Type B pancreatic cell (in vitro differentiated cells): ENCODE measurements at regions not wholly inside any gene's neighbourhood (a gene's known extent, or its start where the extent isn't known, plus 50 kb on each side); places are given as distances from the start of the nearest gene placed in this dataset.

Source experiments
- DNase-seq: peaks from one replicate; pipeline ENCODE4 v3.0.0; 2021; ENCODE audit warnings: mixed read lengths; ENCODE audit not compliant: unreplicated experiment; ENCODE audit errors: extremely low spot score
- H3K27ac Mint-ChIP-seq: 2 replicates; pipeline ENCODE4 v1.8.0; 2021; ENCODE audit warnings: mild to moderate bottlenecking, mixed read lengths
- H3K27me3 Mint-ChIP-seq: 2 replicates; pipeline ENCODE4 v1.8.0; 2021; ENCODE audit warnings: mixed read lengths
- H3K36me3 Mint-ChIP-seq: 2 replicates; pipeline ENCODE4 v1.8.0; 2021; ENCODE audit warnings: mixed read lengths
- H3K4me1 Mint-ChIP-seq: one replicate; pipeline ENCODE4 v1.8.0; 2021; ENCODE audit warnings: mixed read lengths; ENCODE audit not compliant: unreplicated experiment
- H3K4me3 Mint-ChIP-seq: 2 replicates; pipeline ENCODE4 v1.8.0; 2021; ENCODE audit warnings: mild to moderate bottlenecking, mixed read lengths
- H3K9me3 Mint-ChIP-seq: 2 replicates; pipeline ENCODE4 v1.8.0; 2021; ENCODE audit warnings: mixed read lengths
- TF ChIP-seq, protein P1 (sequence below): fragments of 200-600 bp; sonication (generic); conservative IDR thresholded peaks from 2 replicates; pipeline ENCODE4 v1.5.0; 2021; ENCODE audit warnings: antibody characterized with exemption, mild to moderate bottlenecking

DNA sequence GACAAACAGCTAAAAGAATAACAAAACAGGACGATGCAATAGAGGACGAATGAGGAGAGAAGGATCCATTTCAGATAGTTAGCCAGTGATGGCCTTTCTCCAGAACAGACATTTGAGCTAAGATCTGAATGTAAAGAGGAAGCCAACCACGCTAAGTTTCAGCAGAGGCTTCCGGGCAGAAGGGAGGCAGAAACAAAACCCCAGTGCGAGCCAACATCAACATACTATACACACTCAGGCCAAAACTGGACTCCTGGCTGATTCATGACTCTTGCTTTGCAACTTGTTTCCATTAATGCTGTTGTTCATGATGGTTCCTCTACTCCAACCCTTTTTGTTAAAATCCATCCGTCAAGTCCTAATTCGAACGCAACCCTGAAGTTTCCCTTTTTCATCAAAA, 730.3 kb downstream of the TRIML1 start:
- no peak for DNase-seq
- Mint-ChIP-seq H3K27me3 (no peaks in the 10 kb centered on the region), H3K27ac (no peak overlapping the region), H3K36me3 (no peaks in the 10 kb centered on the region), H3K4me1 (no peaks in the 10 kb centered on the region), H3K9me3 (no peaks in the 10 kb centered on the region), H3K4me3 (no peak overlapping the region)
- TF ChIP-seq, protein P1, sequence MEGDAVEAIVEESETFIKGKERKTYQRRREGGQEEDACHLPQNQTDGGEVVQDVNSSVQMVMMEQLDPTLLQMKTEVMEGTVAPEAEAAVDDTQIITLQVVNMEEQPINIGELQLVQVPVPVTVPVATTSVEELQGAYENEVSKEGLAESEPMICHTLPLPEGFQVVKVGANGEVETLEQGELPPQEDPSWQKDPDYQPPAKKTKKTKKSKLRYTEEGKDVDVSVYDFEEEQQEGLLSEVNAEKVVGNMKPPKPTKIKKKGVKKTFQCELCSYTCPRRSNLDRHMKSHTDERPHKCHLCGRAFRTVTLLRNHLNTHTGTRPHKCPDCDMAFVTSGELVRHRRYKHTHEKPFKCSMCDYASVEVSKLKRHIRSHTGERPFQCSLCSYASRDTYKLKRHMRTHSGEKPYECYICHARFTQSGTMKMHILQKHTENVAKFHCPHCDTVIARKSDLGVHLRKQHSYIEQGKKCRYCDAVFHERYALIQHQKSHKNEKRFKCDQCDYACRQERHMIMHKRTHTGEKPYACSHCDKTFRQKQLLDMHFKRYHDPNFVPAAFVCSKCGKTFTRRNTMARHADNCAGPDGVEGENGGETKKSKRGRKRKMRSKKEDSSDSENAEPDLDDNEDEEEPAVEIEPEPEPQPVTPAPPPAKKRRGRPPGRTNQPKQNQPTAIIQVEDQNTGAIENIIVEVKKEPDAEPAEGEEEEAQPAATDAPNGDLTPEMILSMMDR, result no peak

GRCh38 chr4:188872809-188873208, 733.6 kb downstream of the TRIML1 start:
- Mint-ChIP-seq H3K27me3 (no peaks in the 10 kb centered on the region), H3K9me3 (no peaks in the 10 kb centered on the region), H3K27ac (no peak overlapping the region), H3K4me1 (no peaks in the 10 kb centered on the region), H3K36me3 (no peaks in the 10 kb centered on the region), H3K4me3 (no peak overlapping the region)
- TF ChIP-seq, protein P1, result no peak
- DNase-seq, result no peak

DNA sequence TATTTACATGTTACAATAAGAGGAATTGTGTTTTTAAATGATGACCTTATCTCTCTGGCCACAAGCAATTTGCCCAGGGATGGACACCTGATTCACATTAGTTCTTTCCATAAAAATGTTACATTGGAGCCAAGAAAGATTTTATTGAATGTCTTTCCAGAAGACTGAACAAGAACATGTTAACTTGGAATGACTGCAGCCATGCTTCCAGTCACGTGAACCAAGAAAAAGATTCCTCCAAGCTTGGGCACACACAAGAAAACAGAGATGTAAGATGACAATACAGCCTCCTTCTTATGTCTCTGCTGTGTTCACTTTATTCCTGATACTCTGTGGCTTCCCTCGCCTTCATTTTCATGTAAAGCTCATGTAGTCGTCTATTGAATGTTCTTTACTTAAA, 737.6 kb downstream of the TRIML1 start:
- TF ChIP-seq, protein P1, result no peak
- DNase-seq, result no peak
- no peak overlapping the region for H3K27ac Mint-ChIP-seq
- H3K4me3 Mint-ChIP-seq, result no peak overlapping the region
- H3K9me3 Mint-ChIP-seq, result no peaks in the 10 kb centered on the region
- no peaks in the 10 kb centered on the region for H3K36me3 Mint-ChIP-seq
- H3K4me1 Mint-ChIP-seq, result no peaks in the 10 kb centered on the region
- no peaks in the 10 kb centered on the region for H3K27me3 Mint-ChIP-seq

- no peaks in the 10 kb centered on the region for H3K27me3 Mint-ChIP-seq
- no peak overlapping the region for H3K4me3 Mint-ChIP-seq
- no peaks in the 10 kb centered on the region for H3K9me3 Mint-ChIP-seq
- no peaks in the 10 kb centered on the region for H3K4me1 Mint-ChIP-seq
- H3K36me3 Mint-ChIP-seq, result no peaks in the 10 kb centered on the region
- no peak overlapping the region for H3K27ac Mint-ChIP-seq
- DNase-seq, result no peak
- TF ChIP-seq, protein P1, result no peak
Observed at GRCh38 chr4:188879598-188879997, 740.4 kb downstream of the TRIML1 start.

GRCh38 chr4:188887905-188888304, 748.7 kb downstream of the TRIML1 start:
- DNase-seq, result no peak
- Mint-ChIP-seq H3K27me3 (no peaks in the 10 kb centered on the region), H3K9me3 (no peaks in the 10 kb centered on the region), H3K4me3 (no peak overlapping the region), H3K4me1 (no peaks in the 10 kb centered on the region), H3K36me3 (no peaks in the 10 kb centered on the region), H3K27ac (no peak overlapping the region)
- TF ChIP-seq, protein P1, result no peak

- Mint-ChIP-seq H3K27ac (no peak overlapping the region), H3K4me3 (no peak overlapping the region), H3K4me1 (no peaks in the 10 kb centered on the region), H3K9me3 (peaks cover 5% of the 10 kb centered on the region), H3K27me3 (no peaks in the 10 kb centered on the region), H3K36me3 (no peaks in the 10 kb centered on the region)
- no peak for DNase-seq
- TF ChIP-seq, protein P1, result no peak
Observed at GRCh38 chr4:188892837-188893236, 753.6 kb downstream of the TRIML1 start.
